PFSK-1 (cell line): ENCODE measurements at regions not wholly inside any gene's neighbourhood (a gene's known extent, or its start where the extent isn't known, plus 50 kb on each side); places are given as distances from the start of the nearest gene placed in this dataset.

Source experiments
- FOXP2 ChIP-seq: optimal IDR thresholded peaks from 2 replicates; pipeline ENCODE3; 2011; ENCODE audit warnings: borderline replicate concordance, control low read depth, inconsistent platforms; ENCODE audit not compliant: insufficient read depth; ENCODE audit errors: extremely low read length, extremely low read depth
- POLR2AphosphoS5 ChIP-seq: IDR thresholded peaks from 2 replicates; pipeline ENCODE4 v1.6.1; 2012; ENCODE audit warnings: low read depth, mild to moderate bottlenecking, control low read depth, low read length, moderate library complexity
- SIN3A ChIP-seq: IDR thresholded peaks from 2 replicates; pipeline ENCODE4 v1.6.1; 2012; ENCODE audit warnings: mild to moderate bottlenecking, low read length, moderate library complexity, borderline replicate concordance; ENCODE audit not compliant: insufficient read depth
- TAF1 ChIP-seq: IDR thresholded peaks from 2 replicates; pipeline ENCODE4 v1.6.1; 2012; ENCODE audit warnings: low read length, control low read depth, borderline replicate concordance; ENCODE audit not compliant: insufficient read depth
- TF ChIP-seq, protein P1 (sequence below), 2 experiments: IDR thresholded peaks; 2 replicates each; pipeline versions ENCODE4 v1.6.1 to v1.8.0; 2011 to 2012; ENCODE audit warnings: low read depth in 2 of 2, low read length in 2 of 2, control low read depth in 1 of 2, inconsistent platforms in 1 of 2, mild to moderate bottlenecking in 1 of 2, moderate library complexity in 1 of 2; ENCODE audit not compliant: insufficient read depth in 1 of 2

DNA sequence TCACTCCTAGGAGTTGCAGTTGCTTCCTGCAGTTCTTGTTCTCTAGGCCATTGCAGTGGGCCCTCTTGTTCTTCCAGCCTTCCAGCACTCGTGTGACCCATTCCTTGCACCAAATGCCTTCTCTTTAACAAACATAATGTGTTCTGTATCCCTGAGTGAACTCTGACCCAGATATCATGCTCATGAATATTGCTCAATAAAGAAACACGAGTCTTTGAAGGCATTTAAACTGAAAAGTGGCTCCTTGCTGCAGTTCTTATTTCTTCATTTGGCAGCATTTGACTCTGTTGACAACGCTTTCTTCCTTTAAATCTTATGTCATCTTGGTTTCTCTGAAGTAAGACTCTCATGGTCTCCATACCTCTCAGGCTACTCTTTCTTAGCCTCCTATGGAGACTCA is 100.7 kb upstream of the PDE4B start:
- TF ChIP-seq, protein P1, sequence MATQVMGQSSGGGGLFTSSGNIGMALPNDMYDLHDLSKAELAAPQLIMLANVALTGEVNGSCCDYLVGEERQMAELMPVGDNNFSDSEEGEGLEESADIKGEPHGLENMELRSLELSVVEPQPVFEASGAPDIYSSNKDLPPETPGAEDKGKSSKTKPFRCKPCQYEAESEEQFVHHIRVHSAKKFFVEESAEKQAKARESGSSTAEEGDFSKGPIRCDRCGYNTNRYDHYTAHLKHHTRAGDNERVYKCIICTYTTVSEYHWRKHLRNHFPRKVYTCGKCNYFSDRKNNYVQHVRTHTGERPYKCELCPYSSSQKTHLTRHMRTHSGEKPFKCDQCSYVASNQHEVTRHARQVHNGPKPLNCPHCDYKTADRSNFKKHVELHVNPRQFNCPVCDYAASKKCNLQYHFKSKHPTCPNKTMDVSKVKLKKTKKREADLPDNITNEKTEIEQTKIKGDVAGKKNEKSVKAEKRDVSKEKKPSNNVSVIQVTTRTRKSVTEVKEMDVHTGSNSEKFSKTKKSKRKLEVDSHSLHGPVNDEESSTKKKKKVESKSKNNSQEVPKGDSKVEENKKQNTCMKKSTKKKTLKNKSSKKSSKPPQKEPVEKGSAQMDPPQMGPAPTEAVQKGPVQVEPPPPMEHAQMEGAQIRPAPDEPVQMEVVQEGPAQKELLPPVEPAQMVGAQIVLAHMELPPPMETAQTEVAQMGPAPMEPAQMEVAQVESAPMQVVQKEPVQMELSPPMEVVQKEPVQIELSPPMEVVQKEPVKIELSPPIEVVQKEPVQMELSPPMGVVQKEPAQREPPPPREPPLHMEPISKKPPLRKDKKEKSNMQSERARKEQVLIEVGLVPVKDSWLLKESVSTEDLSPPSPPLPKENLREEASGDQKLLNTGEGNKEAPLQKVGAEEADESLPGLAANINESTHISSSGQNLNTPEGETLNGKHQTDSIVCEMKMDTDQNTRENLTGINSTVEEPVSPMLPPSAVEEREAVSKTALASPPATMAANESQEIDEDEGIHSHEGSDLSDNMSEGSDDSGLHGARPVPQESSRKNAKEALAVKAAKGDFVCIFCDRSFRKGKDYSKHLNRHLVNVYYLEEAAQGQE (IDR thresholded peaks at IDR 0.05; ENCODE audit: insufficient read depth in 1 of 2, low read depth in 2 of 2, low read length in 2 of 2): no peak
- TF ChIP-seq POLR2AphosphoS5 (no peak), SIN3A (no peak), FOXP2 (no peak), TAF1 (no peak)

- no peak for TF ChIP-seq SIN3A
- no peak for TF ChIP-seq TAF1
- no peak for TF ChIP-seq POLR2AphosphoS5
- TF ChIP-seq, protein P1 (IDR thresholded peaks at IDR 0.05; ENCODE audit: insufficient read depth in 1 of 2, low read depth in 2 of 2, low read length in 2 of 2): no peak
- TF ChIP-seq FOXP2: no peak
Observed at GRCh38 chr1:65694126-65694525, 98.6 kb upstream of the PDE4B start.

DNA sequence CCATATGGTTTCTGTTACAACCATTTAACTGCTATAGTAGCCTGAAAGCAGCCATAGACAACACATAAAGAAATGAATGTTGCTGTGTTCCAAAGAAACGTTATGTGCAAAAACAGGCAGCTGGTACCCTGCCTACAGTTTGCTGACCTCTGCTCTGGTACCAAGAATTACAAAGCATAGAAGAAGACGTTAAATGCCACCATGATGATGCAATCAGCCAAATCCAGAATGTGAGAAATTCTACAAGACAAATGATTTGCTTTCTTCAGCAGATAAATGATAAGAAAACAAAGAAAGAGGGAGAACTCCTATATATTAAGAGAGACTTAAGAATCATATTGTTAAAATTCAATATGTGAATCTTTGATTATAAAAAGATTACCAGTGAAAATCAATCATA is 97.8 kb upstream of the PDE4B start:
- TF ChIP-seq SIN3A (no peak), FOXP2 (no peak), TAF1 (no peak), POLR2AphosphoS5 (no peak)
- TF ChIP-seq, protein P1 (IDR thresholded peaks at IDR 0.05; ENCODE audit: insufficient read depth in 1 of 2, low read depth in 2 of 2, low read length in 2 of 2): no peak

GRCh38 chr1:65698590-65698989 is 94.1 kb upstream of the PDE4B start:
- TF ChIP-seq, protein P1 (IDR thresholded peaks at IDR 0.05; ENCODE audit: insufficient read depth in 1 of 2, low read depth in 2 of 2, low read length in 2 of 2): no peak
- no peak for TF ChIP-seq FOXP2
- no peak for TF ChIP-seq POLR2AphosphoS5
- no peak for TF ChIP-seq SIN3A
- no peak for TF ChIP-seq TAF1

- no peak for TF ChIP-seq SIN3A
- no peak for TF ChIP-seq POLR2AphosphoS5
- TF ChIP-seq FOXP2: no peak
- TF ChIP-seq, protein P1 (IDR thresholded peaks at IDR 0.05; ENCODE audit: insufficient read depth in 1 of 2, low read depth in 2 of 2, low read length in 2 of 2): no peak
- TF ChIP-seq TAF1: no peak
Observed at GRCh38 chr1:65703853-65704252, 88.8 kb upstream of the PDE4B start.
